ENCODE measurements at regions not wholly inside any gene's neighbourhood (a gene's known extent, or its start where the extent isn't known, plus 50 kb on each side); places are given as distances from the start of the nearest gene placed in this dataset.
A peak's percentile ranks its signal among the peaks of the same experiment; 100 is the strongest.
"Not testable (repeated sequence)": the region's sequence is repeated elsewhere in the genome, so short reads cannot be mapped to it uniquely, and the experiment has no call there.

DNA sequence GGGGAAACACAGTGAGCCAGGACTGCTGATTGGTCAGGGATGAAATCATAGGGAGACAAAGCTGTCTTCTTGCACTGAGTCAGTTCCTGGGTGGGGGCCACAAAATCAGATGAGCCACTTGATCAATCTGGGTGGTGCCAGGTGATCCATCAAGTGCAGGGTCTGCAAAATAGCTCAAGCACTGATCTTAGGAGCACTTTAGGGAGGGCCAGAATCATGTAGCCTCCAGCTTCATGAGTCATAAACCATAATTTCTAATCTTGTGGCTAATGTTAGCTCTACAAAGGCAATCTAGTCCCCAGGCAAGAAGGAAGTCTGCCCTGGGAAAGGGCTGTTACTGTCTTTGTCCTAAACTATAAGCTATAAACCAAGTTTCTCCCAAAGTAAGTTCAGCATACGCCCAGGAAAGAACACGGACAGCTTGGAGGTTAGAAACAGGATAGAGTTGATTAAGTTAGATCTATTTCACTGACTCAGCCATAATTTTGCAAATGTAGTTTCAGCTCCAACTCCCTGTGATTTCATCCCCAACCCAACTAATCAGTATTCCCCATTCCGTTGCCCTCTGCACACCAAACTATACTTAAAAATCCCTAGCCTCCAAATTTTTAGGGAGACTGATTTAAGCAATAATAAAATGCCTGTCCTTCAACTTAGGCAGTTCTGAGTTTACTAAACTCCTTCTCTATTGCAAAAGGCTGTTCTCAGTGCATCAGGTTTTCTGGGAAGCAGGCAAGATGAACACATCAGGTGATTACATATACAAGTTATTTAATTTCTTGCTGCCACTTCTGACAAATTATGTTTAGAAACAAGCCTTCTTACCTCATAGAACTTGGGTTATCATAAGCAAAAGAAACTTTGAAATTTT lies 226.9 kb upstream of the SPOPL start:
- peak; percentile 87 for DNase-seq

DNA sequence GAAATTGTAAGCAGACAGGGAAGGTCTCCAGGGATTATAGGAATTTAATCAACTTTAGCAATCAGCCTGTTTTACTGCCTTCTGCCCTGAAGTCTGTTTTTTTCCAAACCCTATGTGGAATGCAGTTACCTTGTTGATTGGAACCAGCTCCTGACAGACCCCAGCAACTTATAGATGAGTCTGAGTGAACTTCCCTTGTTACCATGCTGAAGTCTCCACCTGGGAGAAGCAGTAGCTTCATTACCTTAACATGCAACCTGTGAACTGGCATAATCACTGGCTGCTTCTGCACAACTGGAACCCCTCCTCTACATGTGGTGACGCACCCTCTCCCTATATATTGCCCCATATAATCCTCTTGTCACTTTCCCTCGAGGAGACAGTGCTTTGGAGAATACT lies 226.3 kb upstream of the SPOPL start:
- DNase-seq = peak; percentile 86

DNA sequence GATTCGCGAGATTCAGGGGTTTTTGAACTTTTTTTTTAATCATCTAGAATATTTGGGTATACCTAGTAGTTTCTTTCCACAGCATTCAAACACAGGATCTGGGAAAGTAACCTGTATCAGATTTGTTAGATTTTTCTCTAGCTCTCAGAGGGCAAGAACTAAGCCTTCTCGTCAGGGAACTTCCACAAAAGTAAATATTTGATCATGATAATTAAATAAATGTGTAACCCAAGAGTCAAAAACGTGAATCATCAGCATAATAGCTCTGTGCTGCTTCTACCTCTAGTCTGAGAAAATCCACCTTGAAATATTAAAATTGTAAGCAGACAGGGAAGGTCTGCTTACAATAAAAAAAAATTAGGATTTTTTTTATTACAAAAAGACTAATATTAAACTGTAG lies 225.7 kb upstream of the SPOPL start:
- no peak for DNase-seq

DNA sequence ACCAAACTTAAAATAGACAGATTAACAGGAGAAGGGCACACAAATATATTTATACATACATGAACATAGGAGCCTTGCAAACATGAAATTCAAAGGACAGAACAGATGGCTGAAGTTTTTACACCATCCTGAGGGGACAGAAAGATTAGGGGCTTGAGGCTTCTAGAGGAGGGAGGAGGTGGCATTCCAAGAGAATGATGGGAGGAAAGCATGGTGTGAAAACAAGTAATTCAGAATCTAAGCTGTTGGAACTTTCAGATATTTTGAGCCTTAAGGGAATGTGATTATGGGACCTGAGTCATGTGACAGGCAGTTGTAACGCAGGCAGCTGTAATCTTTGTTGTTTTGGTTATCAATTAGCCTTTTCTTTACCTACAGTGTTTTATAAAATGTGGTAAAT lies 225.2 kb upstream of the SPOPL start:
- no peak for DNase-seq

DNA sequence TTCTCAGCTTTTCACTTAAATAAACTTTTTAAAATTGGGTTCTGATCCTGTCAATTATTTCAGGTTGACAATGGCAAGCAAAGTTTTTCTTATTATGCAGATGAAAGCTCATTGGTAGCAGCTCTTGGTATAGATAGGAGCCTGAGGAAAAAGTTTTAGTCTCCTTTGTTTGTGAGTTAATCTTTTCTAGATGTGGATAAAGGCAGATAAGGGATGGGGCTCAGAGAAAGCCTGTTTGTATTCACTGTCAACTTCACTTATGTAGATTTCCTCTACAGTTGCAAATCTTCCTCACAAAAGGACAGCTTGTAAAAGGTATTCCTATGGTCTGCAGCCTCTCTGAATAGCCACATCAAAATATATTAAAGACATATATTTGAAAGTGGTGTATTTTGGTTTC lies 224.5 kb upstream of the SPOPL start:
- DNase-seq = no peak

DNA sequence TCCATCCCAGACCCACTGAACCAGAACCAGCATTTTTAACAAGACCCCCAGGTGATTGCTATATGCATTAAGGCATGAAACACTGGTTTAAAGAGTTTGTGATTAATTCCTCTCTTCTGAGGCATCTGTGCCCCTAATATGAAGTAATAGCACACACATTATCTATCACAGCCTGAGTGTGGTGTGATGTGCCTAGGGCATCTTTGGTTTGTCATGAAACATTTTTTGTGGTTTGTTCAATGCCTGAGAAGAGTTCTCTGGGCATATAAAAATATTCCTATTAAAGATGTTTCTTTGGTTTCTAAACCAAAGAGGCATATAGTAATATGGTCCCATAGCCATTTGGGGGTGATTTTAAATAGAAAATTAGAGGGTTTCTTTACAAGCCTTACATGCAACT lies 221.7 kb upstream of the SPOPL start:
- DNase-seq = no peak

DNA sequence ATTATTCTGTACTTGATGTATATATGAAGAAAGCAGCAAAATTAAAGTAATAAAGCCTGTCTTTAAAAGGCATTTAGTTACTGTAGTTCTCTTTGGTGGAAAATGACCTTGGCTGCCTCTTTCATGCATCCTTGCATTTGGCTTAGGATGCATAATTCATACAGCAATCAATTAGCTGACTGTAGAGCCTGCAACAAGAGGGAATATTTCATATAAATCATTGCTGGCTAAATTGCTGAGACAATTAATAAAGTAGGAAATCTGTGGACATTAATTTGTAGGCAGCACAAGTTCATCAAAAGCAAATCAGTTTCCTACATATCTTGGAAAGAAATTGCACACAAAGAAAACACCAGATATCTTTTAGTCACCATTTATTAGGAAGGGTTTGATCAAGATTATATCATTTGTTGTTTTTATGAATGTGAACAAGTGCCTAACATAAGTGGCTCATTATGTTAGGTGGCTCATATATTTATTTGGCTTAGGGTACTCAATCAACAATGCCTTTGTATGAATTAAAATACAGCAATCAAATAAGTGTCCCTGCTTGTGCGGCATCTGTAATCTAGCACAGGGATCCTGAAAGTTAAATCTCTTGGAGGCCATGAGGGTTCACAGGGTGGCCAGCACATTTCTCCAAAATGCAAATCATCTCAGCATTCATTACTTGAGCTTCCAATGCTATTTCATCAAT lies 220.4 kb upstream of the SPOPL start:
- DNase-seq = no peak

DNA sequence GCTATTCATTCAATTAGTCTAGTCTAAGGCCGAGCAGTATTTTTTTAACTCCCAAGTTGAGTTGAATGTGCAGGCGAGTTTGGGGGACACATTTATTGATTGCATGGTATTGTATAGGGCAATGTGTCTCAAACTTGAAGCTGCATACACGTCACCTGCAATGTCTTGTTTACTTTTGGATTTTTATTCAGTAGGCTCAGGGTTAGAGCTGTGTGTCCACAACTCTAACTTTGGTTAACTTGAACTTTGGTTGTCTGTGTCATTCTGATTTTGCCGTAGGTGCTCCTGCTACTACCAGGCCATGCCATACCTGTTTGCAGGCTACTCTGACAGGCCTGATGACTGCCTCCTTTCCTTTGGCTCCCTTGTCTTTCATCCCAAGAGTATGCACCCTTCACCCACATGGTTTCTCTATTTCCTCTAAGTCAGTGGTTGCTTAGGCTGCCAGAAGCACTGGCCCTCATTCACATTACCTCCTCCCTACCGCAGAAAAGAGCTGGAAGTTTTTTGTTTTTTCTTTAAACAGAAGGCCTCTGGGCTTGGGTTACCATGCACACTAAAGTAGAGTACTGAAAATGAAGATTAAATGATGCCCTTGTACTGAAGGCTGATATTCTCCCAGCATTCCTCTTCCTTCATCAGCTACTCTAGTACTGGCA lies 219.4 kb upstream of the SPOPL start:
- no peak for DNase-seq

DNA sequence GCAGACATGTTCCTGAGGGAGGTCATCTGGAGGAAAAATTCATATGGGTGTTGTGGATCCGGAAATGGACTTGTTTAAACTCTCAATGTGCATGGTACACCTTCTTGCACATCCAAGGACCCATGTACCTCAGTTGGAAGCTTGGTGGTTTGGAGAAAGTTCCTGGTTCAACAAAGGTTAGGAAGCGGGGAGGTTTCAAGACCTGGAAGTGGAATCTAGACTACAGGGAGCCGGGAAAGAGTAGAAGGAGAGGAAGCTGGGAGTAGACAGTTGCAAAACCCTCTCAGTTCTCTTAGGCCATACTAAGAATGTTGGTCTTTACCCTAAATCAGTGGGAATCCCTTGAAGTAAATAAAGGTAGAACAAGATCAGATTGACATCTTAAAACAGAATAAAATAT lies 209.8 kb upstream of the SPOPL start:
- DNase-seq = no peak

DNA sequence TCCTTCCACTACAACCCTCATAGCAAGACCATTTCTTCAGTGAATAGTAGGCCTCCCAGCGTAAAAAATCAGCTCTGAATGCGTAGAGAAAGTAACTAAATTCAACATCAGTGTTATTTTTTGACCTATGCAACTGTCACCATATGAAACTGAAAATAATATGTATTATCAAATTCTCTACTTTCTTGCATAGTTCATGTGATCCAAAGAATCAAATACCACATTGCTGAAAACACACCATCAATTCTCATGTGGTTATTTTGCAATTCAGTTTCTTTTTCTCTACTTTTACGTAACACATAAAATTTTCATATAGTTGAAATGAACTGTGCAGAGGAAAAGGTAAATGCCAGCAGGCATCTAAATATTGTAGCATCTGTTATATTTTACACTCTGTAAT lies 208.5 kb upstream of the SPOPL start:
- DNase-seq = no peak

DNA sequence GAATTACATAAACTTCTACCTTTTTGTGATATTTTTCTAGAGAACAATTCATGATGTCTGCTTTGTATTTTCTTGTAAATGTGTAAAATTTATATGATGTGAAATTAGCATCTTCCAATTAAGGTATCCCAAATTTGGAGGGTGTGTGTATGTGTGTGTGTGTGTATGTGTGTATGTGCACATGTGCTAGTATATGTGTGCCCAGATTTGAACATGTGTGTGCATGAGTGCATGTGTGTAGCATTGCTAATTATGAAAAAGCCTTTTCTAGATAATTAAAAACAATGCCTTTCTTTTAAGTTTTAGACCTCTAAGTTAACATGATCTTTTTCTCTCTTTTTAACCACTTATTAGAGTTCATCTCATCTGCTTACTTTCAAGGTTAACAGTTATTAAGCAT lies 208.0 kb upstream of the SPOPL start:
- DNase-seq = no peak

DNA sequence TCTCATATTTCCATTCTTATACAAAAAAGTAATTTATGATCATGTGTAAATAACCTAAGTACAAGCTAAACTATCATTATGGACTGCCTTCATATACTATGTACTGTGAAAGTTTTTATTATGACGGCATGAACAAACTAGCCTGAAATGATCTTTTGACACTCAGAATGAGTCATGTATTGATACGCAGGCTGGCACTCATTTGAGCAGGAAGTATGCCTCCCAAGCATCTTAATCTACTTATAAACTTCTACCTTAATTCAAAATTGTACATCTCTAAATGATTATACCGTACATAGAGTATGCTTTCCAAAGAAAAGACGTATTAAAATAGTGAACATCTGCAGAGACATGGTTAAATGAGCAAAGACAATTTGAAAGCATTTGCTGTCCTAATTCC lies 207.1 kb upstream of the SPOPL start:
- DNase-seq = no peak

DNA sequence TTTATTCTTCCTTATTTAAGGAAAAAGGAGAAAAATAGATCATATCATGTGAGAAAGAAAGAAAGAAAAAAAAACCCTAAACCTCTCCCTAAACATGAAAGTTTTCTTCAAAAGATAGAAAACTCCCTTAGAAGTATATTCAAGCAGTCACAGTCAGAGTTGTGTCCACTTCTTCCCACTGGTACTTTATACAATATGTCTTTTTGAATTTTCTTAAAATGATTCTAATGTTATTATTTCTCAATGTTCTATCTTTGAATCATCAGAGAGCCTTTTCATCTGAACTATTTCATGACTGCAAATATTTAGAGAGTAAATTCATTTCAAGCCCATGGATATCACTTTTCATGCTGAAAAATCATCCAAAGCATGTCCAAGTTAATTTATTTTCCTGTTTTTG lies 205.2 kb upstream of the SPOPL start:
- DNase-seq = no peak

DNA sequence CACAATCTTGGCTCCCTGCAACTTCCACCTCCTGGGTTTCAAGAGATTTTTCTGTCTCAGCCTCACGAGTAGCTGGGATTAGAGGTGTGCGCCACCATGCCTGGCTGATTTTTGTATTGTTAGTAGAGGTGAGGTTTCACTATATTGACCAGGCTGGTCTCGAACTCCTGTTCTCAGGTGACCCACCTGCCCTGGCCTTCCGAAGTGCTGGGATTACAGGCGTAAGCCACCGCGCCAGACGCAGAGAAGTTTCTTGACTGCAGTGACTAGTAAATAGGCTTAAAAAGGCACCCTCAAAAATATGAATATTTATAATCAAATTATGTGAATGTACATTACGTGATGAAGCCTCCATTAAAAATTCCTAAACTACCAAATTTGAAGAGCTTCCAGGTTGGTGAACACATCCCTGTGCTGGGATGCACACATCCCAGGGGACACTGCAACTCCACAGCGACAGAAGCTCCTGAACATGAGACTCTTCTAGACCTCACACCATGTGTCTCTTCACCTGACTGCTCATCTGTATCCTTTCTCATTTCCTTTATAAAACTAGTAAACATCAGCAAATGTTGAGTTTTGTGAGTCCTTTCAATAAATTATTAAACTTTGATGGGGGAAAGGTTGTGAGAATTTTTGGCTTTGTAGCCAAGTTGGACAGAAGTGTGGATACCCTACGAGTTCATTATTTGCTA lies 203.3 kb upstream of the SPOPL start:
- no peak for DNase-seq

DNA sequence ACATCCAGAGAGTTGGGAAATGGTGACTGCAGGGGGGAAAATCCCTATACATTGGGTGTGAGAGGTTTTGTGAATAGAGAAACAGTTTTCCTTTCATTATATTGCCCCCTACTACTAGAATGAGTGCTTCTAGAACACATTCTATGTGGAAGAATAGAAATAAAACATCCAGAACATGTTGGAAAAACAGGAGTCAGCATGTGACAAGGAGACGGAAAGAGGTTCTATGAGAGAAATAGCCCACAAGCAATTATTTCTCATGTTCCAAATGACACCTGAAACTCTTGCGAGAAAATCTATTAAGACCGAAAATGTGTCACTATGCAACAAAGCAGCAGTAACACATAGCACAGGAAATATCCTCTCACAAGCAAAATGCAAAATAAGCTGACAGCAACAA lies 202.7 kb upstream of the SPOPL start:
- DNase-seq = no peak

DNA sequence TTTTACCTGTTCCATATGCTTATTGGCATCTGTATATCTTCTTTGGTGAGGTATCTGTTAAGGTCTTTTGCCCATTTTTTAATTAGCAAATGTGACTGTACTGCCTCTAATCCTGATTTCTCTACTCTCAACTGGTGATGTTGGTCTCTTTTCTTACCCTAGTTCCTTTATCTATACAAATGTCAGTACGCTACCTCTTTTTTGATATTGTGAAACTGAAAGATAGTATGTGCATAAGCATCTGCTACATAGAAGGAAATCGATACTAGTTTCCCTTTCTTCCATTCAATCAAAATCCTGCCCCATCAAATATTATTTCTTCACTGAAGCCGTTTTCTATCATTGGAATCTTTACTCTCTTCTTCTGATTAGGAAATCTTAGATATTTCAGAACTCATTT lies 194.9 kb upstream of the SPOPL start:
- no peak for DNase-seq

DNA sequence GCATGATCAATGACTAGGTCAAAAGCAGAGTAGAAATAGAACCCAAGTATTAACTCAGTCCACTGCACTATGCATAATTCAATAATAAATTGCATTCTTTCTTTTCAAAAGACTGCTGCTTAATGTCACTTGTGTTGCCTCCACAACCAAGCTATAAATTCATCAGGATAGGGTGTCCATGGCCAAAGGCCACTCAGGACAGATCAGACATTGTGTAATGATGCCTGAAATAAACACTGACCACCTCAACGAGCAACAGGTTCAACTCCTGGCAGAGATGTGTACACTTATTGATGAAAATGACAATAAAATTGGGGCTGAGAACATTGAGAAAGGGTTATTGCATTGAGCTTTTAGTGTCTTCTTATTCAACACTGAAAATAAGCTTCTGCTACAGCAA lies 194.5 kb upstream of the SPOPL start:
- no peak for DNase-seq

DNA sequence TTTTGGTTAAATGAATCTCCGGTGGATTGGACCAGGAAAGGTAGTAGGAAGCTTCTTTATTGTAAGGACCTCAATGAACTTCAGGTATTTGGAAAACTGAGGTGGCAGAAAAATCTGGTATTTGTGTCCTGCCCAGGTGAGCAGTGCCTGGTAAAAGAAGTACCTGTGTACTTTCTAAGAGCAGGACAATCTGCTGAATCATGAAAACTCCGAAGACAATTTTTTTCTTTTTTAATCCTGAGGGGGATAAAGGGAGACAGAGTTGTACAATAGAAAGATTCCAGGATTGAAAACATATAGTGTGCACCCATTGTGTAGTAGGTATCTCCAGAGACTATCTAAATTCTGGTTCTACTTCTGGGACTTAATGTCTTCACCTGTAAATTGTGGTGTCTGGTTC lies 191.8 kb upstream of the SPOPL start:
- DNase-seq = no peak

DNA sequence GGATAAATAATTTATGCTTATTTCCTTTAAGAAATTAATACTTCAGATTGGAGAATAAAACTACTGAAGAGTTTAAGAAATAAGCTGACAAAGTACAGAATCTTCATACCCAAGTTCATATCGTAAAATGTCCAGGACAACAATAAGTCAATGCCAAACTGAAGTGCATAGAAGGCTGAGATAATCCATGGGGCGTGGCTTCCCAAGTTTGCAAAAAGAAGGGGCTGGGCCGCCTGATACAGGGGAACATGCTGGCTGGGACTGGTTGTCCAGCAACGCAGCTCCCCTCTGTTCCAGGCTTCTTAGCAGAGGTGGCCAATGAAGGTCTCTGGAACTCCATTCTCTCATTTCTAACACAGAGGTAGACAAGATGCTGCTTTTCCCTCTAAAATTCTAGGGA lies 189.5 kb upstream of the SPOPL start:
- DNase-seq = no peak

DNA sequence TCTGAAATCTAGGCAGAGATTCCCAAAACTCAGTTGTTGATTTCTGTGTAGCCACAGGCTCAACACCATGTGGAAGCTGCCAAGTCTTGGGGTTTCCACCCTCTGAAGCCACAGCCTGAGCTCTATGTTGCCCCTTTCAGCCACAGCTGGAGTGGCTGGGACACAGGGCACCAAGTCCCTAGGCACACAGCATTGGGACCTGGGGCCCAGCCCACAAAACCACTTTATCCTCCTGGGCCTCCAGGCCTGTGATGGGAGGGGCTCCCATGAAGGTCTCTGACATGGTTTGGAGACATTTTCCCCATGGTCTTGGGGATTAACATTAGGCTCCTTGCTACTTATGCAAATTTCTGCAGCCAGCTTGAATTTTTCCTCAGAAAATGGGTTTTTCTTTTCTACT lies 186.0 kb upstream of the SPOPL start:
- DNase-seq = not testable (repeated sequence)

DNA sequence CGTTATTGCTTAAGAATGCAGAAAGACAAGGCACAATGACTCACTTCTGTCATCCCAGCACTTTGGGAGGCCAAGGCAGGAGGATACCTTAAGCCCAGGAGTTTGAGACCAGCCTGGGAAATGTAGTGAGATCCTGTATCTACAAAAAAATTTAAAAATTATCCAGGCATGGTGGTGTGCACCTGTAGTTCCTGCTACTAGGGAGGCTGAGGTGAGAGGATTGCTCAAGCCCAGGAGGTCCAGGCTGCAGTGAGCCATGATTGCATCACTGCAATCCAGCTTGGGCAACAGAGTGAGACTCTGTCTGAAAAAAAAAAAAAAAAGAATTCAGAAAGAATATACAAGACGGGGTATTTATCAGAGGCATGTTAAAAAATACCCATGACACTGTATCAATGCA lies 182.0 kb upstream of the SPOPL start:
- DNase-seq = no peak

DNA sequence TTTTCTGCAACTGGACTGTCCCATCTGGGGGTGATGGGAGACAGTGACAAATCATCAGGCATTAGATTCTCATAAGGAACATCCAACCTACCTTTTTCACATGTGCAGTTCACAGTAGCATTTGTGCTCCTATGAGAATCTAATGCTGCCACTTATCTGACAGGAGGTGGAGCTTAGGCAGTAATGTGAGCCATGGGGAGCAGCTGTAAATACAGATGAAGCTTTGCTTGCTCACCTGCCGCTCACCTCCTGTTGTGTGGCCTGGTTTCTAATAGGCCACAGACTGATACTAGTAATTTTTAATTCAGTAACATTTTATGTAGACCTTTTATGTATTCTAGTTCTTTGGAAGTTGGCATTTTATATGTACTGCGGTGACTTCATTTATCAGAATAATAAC lies 180.1 kb upstream of the SPOPL start:
- no peak for DNase-seq

DNA sequence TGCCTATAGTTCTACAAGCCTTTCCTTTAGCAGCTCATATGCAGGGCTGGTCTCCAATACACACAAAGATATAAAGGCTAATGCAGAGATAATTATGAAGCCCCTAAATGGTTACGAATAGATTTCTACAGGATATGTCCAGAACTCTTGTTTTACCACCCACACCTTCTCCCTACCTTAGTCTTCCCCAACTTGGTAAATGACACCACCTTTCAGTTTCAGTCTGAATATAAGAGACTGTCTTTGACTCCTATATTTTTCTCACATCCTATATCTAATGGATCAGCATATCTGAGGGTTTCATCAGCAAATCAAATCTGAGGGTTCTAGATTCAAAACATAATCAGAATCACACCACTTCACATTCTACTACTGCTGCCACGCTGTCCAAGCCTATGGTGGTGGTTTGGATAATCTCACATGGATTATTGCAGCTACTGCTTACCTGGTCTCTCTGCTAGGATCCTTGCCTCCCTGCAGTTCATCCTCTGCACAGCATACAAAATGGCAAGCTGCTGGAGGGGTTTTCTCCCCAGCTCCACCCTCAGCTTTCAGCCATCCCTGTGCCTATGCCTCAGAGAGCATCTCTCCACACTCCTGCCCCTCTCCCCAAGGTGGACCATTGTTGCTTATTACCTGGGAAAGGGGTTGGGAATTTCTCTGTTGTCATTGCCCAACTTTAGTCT lies 178.0 kb upstream of the SPOPL start:
- no peak for DNase-seq
